Neural progenitor cell (in vitro differentiated cells): ENCODE measurements at regions not wholly inside any gene's neighbourhood (a gene's known extent, or its start where the extent isn't known, plus 50 kb on each side); places are given as distances from the start of the nearest gene placed in this dataset.

ENCODE experiments used
- DNase-seq: peaks from one replicate; pipeline ENCODE4 v3.0.0-alpha.2; 2016; ENCODE audit warnings: low spot score
- H2AFZ ChIP-seq: fragments of 200-600 bp; sonication (generic); replicated peaks from 2 replicates; pipeline ENCODE4 v1.6.1; 2016; ENCODE audit warnings: antibody characterized with exemption
- H3F3A ChIP-seq: fragments of 200-600 bp; sonication (generic); 2 replicates; pipeline ENCODE4 v1.6.1; 2016; ENCODE audit warnings: antibody characterized with exemption, low read depth
- H3K27ac ChIP-seq: fragments of 200-600 bp; sonication (generic); 2 replicates; pipeline ENCODE4 v1.5.1; 2016; ENCODE audit warnings: mild to moderate bottlenecking
- H3K27me3 ChIP-seq: fragments of 200-600 bp; sonication (generic); 2 replicates; pipeline ENCODE4 v1.6.1; 2016; ENCODE audit warnings: mild to moderate bottlenecking, moderate library complexity
- H3K36me3 ChIP-seq: fragments of 200-600 bp; sonication (generic); 2 replicates; pipeline ENCODE4 v1.5.1; 2016
- H3K4me1 ChIP-seq: fragments of 200-600 bp; sonication (generic); 2 replicates; pipeline ENCODE4 v1.6.1; 2016; ENCODE audit warnings: mixed run types
- H3K4me2 ChIP-seq: fragments of 200-600 bp; sonication (generic); 2 replicates; pipeline ENCODE4 v1.6.1; 2016
- H3K4me3 ChIP-seq: fragments of 200-600 bp; sonication (generic); 2 replicates; pipeline ENCODE4 v1.5.1; 2016
- H3K79me2 ChIP-seq: fragments of 200-600 bp; sonication (generic); 2 replicates; pipeline ENCODE4 v1.6.1; 2016; ENCODE audit warnings: low read depth
- H3K9ac ChIP-seq: fragments of 200-600 bp; sonication (generic); 2 replicates; pipeline ENCODE4 v1.6.1; 2016
- H3K9me3 ChIP-seq: fragments of 200-600 bp; sonication (generic); 2 replicates; pipeline ENCODE4 v1.5.1; 2016; ENCODE audit warnings: low read depth
- H4K20me1 ChIP-seq: fragments of 200-600 bp; sonication (generic); 2 replicates; pipeline ENCODE4 v1.6.1; 2016; ENCODE audit warnings: low read depth
- H3K27ac Mint-ChIP-seq: 3 replicates; pipeline ENCODE4 v1.8.0; 2021; ENCODE audit warnings: mixed read lengths
- H3K27me3 Mint-ChIP-seq: 2 replicates; pipeline ENCODE4 v1.8.0; 2022; ENCODE audit warnings: low read depth, mild to moderate bottlenecking, inconsistent platforms, moderate library complexity, mixed read lengths; ENCODE audit not compliant: insufficient read depth
- H3K36me3 Mint-ChIP-seq: 3 replicates; pipeline ENCODE4 v1.8.0; 2021; ENCODE audit warnings: mixed read lengths
- H3K4me1 Mint-ChIP-seq: 3 replicates; pipeline ENCODE4 v1.8.0; 2021; ENCODE audit warnings: mixed read lengths
- H3K4me3 Mint-ChIP-seq: 3 replicates; pipeline ENCODE4 v1.8.0; 2021; ENCODE audit warnings: mild to moderate bottlenecking, moderate library complexity, mixed read lengths
- H3K9me3 Mint-ChIP-seq: 3 replicates; pipeline ENCODE4 v1.8.0; 2020; ENCODE audit warnings: mixed read lengths
- EZH2 ChIP-seq: fragments of 200-600 bp; sonication (generic); IDR thresholded peaks from 2 replicates; pipeline ENCODE4 v1.6.1; 2017; ENCODE audit warnings: antibody characterized with exemption, mild to moderate bottlenecking, moderate library complexity
- EZH2phosphoT487 ChIP-seq: fragments of 200-600 bp; sonication (generic); IDR thresholded peaks from 2 replicates; pipeline ENCODE4 v1.6.1; 2017; ENCODE audit warnings: antibody characterized with exemption
- TF ChIP-seq, protein P1 (sequence below): fragments of 200-600 bp; sonication (generic); IDR thresholded peaks from 2 replicates; pipeline ENCODE4 v1.5.1; 2017; ENCODE audit warnings: antibody characterized with exemption, mild to moderate bottlenecking

DNA sequence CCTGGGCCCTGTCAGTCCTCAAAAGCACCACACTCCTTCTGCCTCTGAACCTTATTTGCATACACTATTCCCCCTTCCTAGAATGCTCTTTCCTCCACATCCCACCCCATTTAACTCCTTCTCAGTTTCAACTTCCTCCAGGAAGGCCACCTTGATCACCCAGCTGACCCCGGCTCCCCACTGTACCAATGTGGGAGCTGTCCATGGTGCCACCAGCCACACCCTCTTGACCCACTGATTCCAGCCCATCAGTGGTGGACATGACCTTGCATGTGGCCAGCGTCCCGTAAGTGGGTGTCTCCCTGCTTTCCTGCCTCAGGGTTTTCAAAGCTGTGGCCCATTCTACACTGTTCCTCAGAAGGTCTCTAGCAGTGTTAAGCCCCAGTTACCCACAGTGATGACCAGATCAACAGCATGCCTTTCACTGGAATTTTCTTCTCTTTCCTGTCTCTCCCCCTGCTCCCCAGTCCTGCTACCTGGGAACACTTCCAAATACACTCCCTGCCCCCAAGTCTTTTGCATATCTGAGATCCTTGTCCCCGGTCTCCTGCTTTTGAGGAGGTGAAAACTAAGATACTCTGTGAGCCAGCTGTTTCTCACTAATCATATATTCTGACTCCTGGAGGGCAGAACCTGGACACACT lies 346.6 kb downstream of the MN1 start:
- Histone ChIP-seq H2AFZ (no peak overlapping the region), H3K79me2 (no peaks in the 10 kb centered on the region), H3K4me3 (no peak overlapping the region), H3K9ac (no peak overlapping the region), H3F3A (peaks cover 17% of the 10 kb centered on the region), H3K4me2 (no peak overlapping the region), H3K27me3 (no peaks in the 10 kb centered on the region), H3K9me3 (no peaks in the 10 kb centered on the region), H3K4me1 (peaks cover 29% of the 10 kb centered on the region), H3K36me3 (no peaks in the 10 kb centered on the region), H3K27ac (no peak overlapping the region), H4K20me1 (no peaks in the 10 kb centered on the region)
- TF ChIP-seq EZH2 (no peak), EZH2phosphoT487 (no peak)
- TF ChIP-seq, protein P1, sequence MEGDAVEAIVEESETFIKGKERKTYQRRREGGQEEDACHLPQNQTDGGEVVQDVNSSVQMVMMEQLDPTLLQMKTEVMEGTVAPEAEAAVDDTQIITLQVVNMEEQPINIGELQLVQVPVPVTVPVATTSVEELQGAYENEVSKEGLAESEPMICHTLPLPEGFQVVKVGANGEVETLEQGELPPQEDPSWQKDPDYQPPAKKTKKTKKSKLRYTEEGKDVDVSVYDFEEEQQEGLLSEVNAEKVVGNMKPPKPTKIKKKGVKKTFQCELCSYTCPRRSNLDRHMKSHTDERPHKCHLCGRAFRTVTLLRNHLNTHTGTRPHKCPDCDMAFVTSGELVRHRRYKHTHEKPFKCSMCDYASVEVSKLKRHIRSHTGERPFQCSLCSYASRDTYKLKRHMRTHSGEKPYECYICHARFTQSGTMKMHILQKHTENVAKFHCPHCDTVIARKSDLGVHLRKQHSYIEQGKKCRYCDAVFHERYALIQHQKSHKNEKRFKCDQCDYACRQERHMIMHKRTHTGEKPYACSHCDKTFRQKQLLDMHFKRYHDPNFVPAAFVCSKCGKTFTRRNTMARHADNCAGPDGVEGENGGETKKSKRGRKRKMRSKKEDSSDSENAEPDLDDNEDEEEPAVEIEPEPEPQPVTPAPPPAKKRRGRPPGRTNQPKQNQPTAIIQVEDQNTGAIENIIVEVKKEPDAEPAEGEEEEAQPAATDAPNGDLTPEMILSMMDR = no peak
- Mint-ChIP-seq H3K9me3 (peaks cover 15% of the 10 kb centered on the region), H3K4me3 (peak overlapping the region; percentile 68), H3K4me1 (peaks cover 45% of the 10 kb centered on the region), H3K27ac (peak overlapping the region; percentile 38), H3K36me3 (no peaks in the 10 kb centered on the region), H3K27me3 (peaks cover 28% of the 10 kb centered on the region)
- no peak for DNase-seq

DNA sequence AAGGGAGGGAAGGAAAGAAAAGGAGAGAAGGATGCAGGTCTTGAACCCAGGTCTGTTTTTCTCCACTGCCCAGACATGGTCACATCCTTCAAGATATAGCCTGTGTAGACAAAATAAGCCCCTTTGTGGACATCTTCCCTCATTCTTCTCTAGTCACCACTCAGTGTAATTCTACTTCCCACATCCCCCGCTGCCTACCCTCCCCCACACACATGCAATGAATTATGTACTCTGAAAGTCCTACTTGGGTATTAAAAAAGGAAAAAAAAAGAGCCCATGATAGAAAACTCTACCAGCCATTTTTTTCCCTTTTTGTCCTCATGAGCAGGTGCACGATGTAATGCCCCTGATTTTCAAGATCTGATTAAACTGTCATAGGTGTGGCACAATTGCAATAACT lies 346.0 kb downstream of the MN1 start:
- no peak overlapping the region for H3K4me2 ChIP-seq
- Mint-ChIP-seq H3K27me3 (peaks cover 29% of the 10 kb centered on the region), H3K4me3 (peak overlapping the region; percentile 17), H3K4me1 (peaks cover 51% of the 10 kb centered on the region), H3K9me3 (peaks cover 14% of the 10 kb centered on the region), H3K36me3 (no peaks in the 10 kb centered on the region), H3K27ac (no peak overlapping the region)
- H3K79me2 ChIP-seq = no peaks in the 10 kb centered on the region
- no peaks in the 10 kb centered on the region for H4K20me1 ChIP-seq
- no peak overlapping the region for H2AFZ ChIP-seq
- no peak overlapping the region for H3K9ac ChIP-seq
- H3K27me3 ChIP-seq = no peaks in the 10 kb centered on the region
- H3K36me3 ChIP-seq = no peaks in the 10 kb centered on the region
- DNase-seq = no peak
- H3K4me3 ChIP-seq = no peak overlapping the region
- peaks cover 23% of the 10 kb centered on the region for H3F3A ChIP-seq
- no peak for TF ChIP-seq EZH2
- TF ChIP-seq, protein P1 = no peak
- TF ChIP-seq EZH2phosphoT487 = no peak
- H3K27ac ChIP-seq = no peak overlapping the region
- peaks cover 35% of the 10 kb centered on the region for H3K4me1 ChIP-seq
- no peaks in the 10 kb centered on the region for H3K9me3 ChIP-seq

DNA sequence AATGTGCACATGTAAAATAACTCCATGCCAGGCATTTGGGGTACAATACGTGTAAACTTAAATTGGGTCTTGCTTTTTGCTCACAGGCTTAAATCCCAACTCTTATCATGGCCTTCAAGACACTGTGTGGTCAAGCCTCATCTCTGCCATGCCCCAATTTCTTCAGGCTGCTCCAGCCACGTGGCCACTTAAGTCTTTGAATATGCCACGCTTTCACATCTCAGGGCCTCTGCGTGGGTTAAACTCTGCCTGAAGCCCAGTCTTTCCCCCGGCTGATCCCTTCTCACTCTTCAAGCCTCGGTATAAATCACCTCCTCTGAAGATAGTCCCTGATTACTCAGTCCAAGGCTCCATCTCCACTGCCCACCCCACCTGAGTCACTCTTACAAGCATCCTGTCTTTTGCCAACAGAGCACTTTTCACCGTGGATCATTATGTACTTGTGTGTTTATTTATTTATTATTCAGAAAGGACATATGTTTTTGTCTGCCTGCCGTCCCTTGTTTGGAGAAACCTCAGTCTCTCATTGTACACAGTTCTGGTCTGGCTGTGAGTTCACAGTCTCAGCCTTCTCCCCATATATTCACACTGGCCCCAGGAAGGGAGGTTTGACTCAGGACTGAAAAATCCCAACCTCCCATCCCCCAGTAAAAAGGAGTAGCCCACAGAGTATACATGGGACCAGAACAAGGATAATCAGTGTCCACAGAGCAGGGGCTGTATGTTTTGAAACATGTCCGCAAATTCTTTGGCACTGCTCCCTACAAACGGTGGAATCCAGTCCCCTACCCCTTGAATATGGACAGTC lies 344.7 kb downstream of the MN1 start:
- peaks cover 37% of the 10 kb centered on the region for H3F3A ChIP-seq
- H3K36me3 Mint-ChIP-seq = no peaks in the 10 kb centered on the region
- H3K4me2 ChIP-seq = no peak overlapping the region
- H3K4me3 Mint-ChIP-seq = no peak overlapping the region
- peaks cover 48% of the 10 kb centered on the region for H3K4me1 ChIP-seq
- H4K20me1 ChIP-seq = no peaks in the 10 kb centered on the region
- no peak for TF ChIP-seq EZH2
- no peak for TF ChIP-seq EZH2phosphoT487
- TF ChIP-seq, protein P1 = no peak
- H3K79me2 ChIP-seq = no peaks in the 10 kb centered on the region
- H3K27me3 Mint-ChIP-seq = peaks cover 25% of the 10 kb centered on the region
- no peaks in the 10 kb centered on the region for H3K9me3 ChIP-seq
- H3K4me1 Mint-ChIP-seq = peaks cover 64% of the 10 kb centered on the region
- H3K27ac ChIP-seq = no peak overlapping the region
- peak overlapping the region; percentile 12 for H2AFZ ChIP-seq
- H3K27me3 ChIP-seq = no peaks in the 10 kb centered on the region
- H3K27ac Mint-ChIP-seq = peak overlapping the region; percentile 10
- no peaks in the 10 kb centered on the region for H3K36me3 ChIP-seq
- no peak for DNase-seq
- no peak overlapping the region for H3K4me3 ChIP-seq
- H3K9me3 Mint-ChIP-seq = peaks cover 8% of the 10 kb centered on the region
- H3K9ac ChIP-seq = no peak overlapping the region
